LNCAP (cell line): ENCODE measurements at regions not wholly inside any gene's neighbourhood (a gene's known extent, or its start where the extent isn't known, plus 50 kb on each side); places are given as distances from the start of the nearest gene placed in this dataset.

Experiments used
- TF ChIP-seq, protein P1 (sequence below): fragments of 450-650 bp; IDR thresholded peaks from 2 replicates; pipeline ENCODE4 v1.5.1; 2017; ENCODE audit warnings: mild to moderate bottlenecking

DNA sequence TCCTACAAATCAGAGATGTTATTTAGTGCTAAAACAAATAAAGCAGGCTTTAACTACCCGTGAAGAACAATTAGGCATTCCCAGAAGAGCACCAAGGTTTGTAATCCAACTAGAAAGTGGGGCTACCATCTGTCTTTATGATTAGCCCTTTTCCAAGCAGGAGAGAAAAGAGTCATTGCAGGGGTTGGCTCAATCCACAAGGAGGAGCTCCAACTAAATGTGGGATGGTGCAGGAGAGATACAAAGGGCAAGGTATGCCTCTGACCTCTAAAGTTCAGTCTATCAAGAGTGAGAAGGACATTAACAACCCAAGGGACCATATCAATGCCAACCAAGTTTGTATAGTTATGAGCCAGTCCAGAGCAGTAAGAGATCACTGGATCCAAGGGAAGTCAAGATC lies 382.7 kb upstream of the DUSP10 start:
- TF ChIP-seq, protein P1, sequence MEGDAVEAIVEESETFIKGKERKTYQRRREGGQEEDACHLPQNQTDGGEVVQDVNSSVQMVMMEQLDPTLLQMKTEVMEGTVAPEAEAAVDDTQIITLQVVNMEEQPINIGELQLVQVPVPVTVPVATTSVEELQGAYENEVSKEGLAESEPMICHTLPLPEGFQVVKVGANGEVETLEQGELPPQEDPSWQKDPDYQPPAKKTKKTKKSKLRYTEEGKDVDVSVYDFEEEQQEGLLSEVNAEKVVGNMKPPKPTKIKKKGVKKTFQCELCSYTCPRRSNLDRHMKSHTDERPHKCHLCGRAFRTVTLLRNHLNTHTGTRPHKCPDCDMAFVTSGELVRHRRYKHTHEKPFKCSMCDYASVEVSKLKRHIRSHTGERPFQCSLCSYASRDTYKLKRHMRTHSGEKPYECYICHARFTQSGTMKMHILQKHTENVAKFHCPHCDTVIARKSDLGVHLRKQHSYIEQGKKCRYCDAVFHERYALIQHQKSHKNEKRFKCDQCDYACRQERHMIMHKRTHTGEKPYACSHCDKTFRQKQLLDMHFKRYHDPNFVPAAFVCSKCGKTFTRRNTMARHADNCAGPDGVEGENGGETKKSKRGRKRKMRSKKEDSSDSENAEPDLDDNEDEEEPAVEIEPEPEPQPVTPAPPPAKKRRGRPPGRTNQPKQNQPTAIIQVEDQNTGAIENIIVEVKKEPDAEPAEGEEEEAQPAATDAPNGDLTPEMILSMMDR, result peak; percentile 64

- TF ChIP-seq, protein P1, result no peak
These were observed 381.2 kb upstream of the DUSP10 start for GRCh38 chr1:222123111-222123510.

DNA sequence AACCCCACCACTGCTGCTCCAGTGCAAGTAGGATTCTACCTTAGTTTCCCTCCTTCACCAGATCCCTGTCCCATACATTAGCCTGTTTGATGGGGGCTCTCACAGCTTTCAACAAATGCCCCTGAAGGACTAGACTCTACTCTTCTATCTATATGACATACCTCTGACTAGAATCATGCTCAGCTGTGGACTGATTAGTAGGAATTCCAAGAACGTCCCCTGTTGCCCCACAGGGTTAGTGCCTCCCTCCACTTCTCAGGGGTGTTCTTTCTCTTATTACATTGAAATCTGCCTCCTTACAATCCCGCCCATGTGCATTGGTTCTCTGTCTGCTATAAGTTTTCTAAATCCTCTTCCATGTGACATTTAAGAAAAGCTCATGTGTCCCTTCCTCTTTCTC lies 375.9 kb upstream of the DUSP10 start:
- TF ChIP-seq, protein P1, result no peak

GRCh38 chr1:222114536-222115156 lies 372.8 kb upstream of the DUSP10 start:
- TF ChIP-seq, protein P1, result no peak

GRCh38 chr1:222109836-222110235 lies 367.9 kb upstream of the DUSP10 start:
- TF ChIP-seq, protein P1, result no peak

- TF ChIP-seq, protein P1, result no peak
These were observed 366.1 kb upstream of the DUSP10 start for GRCh38 chr1:222107975-222108374.

DNA sequence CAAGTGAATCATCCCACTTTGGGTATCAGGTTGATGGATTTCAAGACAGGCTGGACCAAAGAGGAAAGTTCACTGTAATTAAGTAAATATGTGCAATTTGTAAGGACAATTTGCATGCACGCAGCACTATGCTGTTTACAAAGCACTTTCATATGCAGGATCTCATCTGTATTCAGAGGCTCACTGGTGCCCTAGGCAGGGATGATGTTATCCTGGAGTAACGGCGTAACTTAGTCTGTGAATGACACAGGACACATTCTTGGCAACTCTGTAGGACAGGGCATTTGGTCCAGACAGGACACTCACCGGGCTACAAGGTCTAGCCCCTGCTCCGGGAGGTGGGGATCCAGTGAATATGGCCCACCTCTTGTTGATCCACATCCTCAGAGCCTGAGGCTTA lies 365.4 kb upstream of the DUSP10 start:
- TF ChIP-seq, protein P1, result no peak

DNA sequence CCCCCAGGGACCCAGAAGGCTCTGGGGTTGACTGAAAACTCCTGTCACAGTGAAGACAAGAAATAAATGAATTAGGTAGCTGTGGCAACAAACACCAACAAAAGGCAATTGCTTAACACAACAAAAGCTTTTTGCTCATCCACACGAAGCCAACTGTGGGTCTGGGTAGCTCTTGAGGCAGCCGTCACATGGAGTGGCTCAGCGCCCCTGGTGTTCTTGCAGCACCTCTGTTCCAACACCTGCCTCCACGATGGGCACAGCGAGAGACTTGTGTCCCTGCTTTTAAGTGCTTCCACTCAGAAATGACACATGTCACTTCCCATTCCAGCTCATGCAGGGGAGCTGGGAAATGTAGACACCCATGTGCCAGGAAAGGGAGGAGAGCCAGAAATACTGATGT lies 364.5 kb upstream of the DUSP10 start:
- TF ChIP-seq, protein P1, result no peak
